Upper lobe of right lung (tissue), 1 donor: ENCODE measurements at regions not wholly inside any gene's neighbourhood (a gene's known extent, or its start where the extent isn't known, plus 50 kb on each side); places are given as distances from the start of the nearest gene placed in this dataset.

ENCODE experiments used
- ATAC-seq: fragments of 200-7000 bp; cut with Tn5 transposase; one replicate; pipeline ENCODE4 v1.9.1; 2020; ENCODE audit warnings: mild to moderate bottlenecking, moderate library complexity
- DNase-seq: peaks from one replicate; pipeline ENCODE4 v3.0.0-alpha.2; 2020
- H3K27ac ChIP-seq: fragments of 200-600 bp; one replicate; pipeline ENCODE4 v1.8.0; 2022
- H3K27me3 ChIP-seq: fragments of 200-600 bp; one replicate; pipeline ENCODE4 v1.8.0; 2022; ENCODE audit warnings: mild to moderate bottlenecking
- H3K36me3 ChIP-seq: fragments of 200-600 bp; one replicate; pipeline ENCODE4 v1.8.0; 2022
- H3K4me1 ChIP-seq: fragments of 200-600 bp; one replicate; pipeline ENCODE4 v1.8.0; 2022
- H3K4me3 ChIP-seq: fragments of 200-600 bp; one replicate; pipeline ENCODE4 v1.8.0; 2022; ENCODE audit warnings: mild to moderate bottlenecking
- H3K9me3 ChIP-seq: fragments of 200-600 bp; one replicate; pipeline ENCODE4 v1.8.0; 2022
- CTCF ChIP-seq: fragments of 200-600 bp; IDR thresholded peaks from one replicate; pipeline ENCODE4 v1.8.0; 2022; ENCODE audit warnings: antibody characterized with exemption
- intact Hi-C: fragments of 100-400 bp; cut with DNase I; formaldehyde crosslinking; loops from one replicate; pipeline ENCODE4 v1.11.0; 2022
- donor health status: DM: no; HTN: yes; CAD: no; lungs with severe emphysema.

GRCh38 chr21:41641510-41641815 is 125.4 kb downstream of the RIPK4 start:
- peak; percentile 1 for DNase-seq

GRCh38 chr21:41640748-41641509 is 125.9 kb downstream of the RIPK4 start:
- Histone ChIP-seq H3K36me3 (no peaks in the 10 kb centered on the region), H3K27ac (peak overlapping the region; percentile 42), H3K27me3 (no peaks in the 10 kb centered on the region), H3K4me1 (peaks cover 10% of the 10 kb centered on the region), H3K4me3 (no peak overlapping the region), H3K9me3 (no peaks in the 10 kb centered on the region)
- TF ChIP-seq CTCF, result no peak
- ATAC-seq (no peak), DNase-seq (peak; percentile 22)
- intact Hi-C loops, result no loop called here

More at GRCh38 chr21:41641510-41641815, 125.4 kb downstream of the RIPK4 start:
- TF ChIP-seq CTCF, result no peak
- no peak for ATAC-seq
- Histone ChIP-seq H3K27ac (peak overlapping the region; percentile 42), H3K4me3 (no peak overlapping the region), H3K27me3 (no peaks in the 10 kb centered on the region), H3K4me1 (peaks cover 10% of the 10 kb centered on the region), H3K36me3 (no peaks in the 10 kb centered on the region), H3K9me3 (no peaks in the 10 kb centered on the region)
- intact Hi-C loops, result no loop called here

DNA sequence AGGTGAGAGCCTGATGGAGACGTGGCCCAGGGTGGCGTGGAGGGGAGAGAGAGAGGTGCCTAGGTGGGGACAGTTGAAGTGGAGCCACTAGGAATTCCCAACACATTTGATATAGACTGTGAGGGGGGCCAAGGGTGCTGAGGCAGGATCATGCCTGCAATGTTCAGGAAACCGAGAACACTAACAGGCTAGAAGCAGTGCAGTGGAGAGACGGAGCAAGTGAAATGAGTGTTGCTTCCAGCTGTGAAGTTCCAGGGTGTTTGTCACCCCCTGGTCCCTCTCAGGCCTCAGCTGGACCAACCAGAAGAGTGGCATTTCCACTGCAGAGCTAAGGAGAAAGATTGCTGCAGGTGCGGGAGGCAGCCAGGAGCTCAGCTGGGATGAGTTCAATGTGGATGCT is 127.1 kb downstream of the RIPK4 start:
- TF ChIP-seq CTCF, result no peak
- Histone ChIP-seq H3K36me3 (no peaks in the 10 kb centered on the region), H3K27me3 (no peaks in the 10 kb centered on the region), H3K27ac (no peak overlapping the region), H3K4me3 (no peak overlapping the region), H3K4me1 (peaks cover 10% of the 10 kb centered on the region), H3K9me3 (no peaks in the 10 kb centered on the region)
- ATAC-seq, result no peak
- DNase-seq, result peak; percentile 51
- intact Hi-C loops, result no loop called here

- no peak overlapping the region for H3K27ac ChIP-seq
- peaks cover 10% of the 10 kb centered on the region for H3K4me1 ChIP-seq
- no peaks in the 10 kb centered on the region for H3K27me3 ChIP-seq
- intact Hi-C loops, result no loop called here
- no peak for TF ChIP-seq CTCF
- ATAC-seq (no peak), DNase-seq (peak; percentile 57)
- H3K9me3 ChIP-seq, result no peaks in the 10 kb centered on the region
- no peaks in the 10 kb centered on the region for H3K36me3 ChIP-seq
- no peak overlapping the region for H3K4me3 ChIP-seq
Measured at GRCh38 chr21:41639336-41639735, 127.5 kb downstream of the RIPK4 start.

DNA sequence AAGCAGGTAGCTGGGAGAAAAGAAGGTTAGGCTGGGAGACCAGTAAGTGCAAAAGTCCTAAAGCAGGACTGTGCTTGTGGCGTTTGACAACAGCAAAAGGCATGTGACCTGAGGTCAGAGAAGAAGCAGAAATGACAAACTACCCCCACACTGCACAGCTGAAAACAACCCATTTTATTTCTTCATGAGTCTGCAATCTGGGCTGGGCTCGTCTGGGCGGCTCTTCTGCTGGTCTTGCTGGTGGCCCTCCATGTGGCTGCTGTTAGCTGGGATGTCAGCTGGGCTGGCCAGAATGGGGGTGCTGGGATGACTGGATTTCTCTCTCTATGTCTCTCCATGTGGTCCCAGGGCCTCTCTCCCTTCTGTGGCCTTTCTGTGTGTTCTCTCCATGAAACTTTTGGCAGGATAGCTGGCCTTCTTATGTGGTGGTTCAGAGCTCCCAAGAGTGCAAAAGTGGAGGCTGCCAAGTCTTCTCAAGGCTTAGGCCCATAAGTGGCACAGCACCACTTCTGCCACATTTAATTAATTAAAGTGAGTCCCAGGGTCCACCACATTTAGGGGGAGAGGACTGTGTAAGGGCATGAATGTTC is 128.6 kb downstream of the RIPK4 start:
- Histone ChIP-seq H3K9me3 (no peaks in the 10 kb centered on the region), H3K27me3 (no peaks in the 10 kb centered on the region), H3K36me3 (no peaks in the 10 kb centered on the region), H3K4me1 (peaks cover 7% of the 10 kb centered on the region), H3K27ac (no peak overlapping the region), H3K4me3 (no peak overlapping the region)
- no peak for TF ChIP-seq CTCF
- ATAC-seq, result no peak
- DNase-seq, result peak; percentile 28
- intact Hi-C loops, result no loop called here
